K562 (cell line): ENCODE measurements at regions not wholly inside any gene's neighbourhood (a gene's known extent, or its start where the extent isn't known, plus 50 kb on each side); places are given as distances from the start of the nearest gene placed in this dataset.

Experiments
- ATAC-seq: fragments of 200-7000 bp; cut with Tn5 transposase; 3 replicates; pipeline ENCODE4 v1.9.1; 2020; ENCODE audit warnings: moderate library complexity
- BruUV-seq: library from RNA; stranded (reverse); fragments of 400-500 nt; replicated peaks from 2 replicates; lab custom pipeline; 2021; lab: Mats Ljungman, UMichigan
- CTCF ChIA-PET: fragments of 300-600 bp; formaldehyde crosslinking; extraction: SDS; loops from one replicate; lab custom pipeline; 2021; ENCODE audit warnings: low intra/inter-chr PET ratio; lab: Yijun Ruan, JAX
- POLR2A ChIA-PET: fragments of 300-600, 350-650 bp; sonication (Branson Sonifier 250); formaldehyde crosslinking; extraction: SDS; loops from one replicate; lab custom pipeline; 2021; ENCODE audit warnings: antibody characterized with exemption, inconsistent platforms; lab: Yijun Ruan, JAX
- DNase-seq, 4 experiments: peaks; one replicate each; pipeline versions ENCODE4 v3.0.0 to v3.0.0-alpha.2; 2011 to 2018; ENCODE audit warnings: low spot score in 3 of 4, mixed read lengths in 3 of 4; ENCODE audit errors: extremely low read depth in 1 of 4
- FAIRE-seq: peaks from 2 replicates; lab custom pipeline; 2011; peaks lifted over from hg19 to GRCh38; lab: Jason Lieb, UNC
- H2AFZ ChIP-seq: 2 replicates; pipeline ENCODE4 v1.6.0; 2011; ENCODE audit warnings: low read depth, low read length, control low read depth, inconsistent platforms
- H3K27ac ChIP-seq: fragments of 200-600 bp; 3 replicates; pipeline ENCODE4 v1.8.0; 2011; ENCODE audit warnings: low read depth, mild to moderate bottlenecking, control low read depth, inconsistent platforms, low read length, moderate library complexity, mixed read lengths; ENCODE audit errors: extremely low read depth
- H3K27me3 ChIP-seq, 2 experiments: fragments of 300-600 bp in 1 of 2; 2 replicates in 1 of 2; 3 replicates in 1 of 2; pipeline versions ENCODE4 v1.6.0 to v1.8.0; 2011; ENCODE audit warnings: inconsistent platforms in 2 of 2, low read length in 2 of 2, mild to moderate bottlenecking in 1 of 2, mixed read lengths in 1 of 2, moderate library complexity in 1 of 2; ENCODE audit not compliant: control insufficient read depth in 2 of 2, insufficient read depth in 2 of 2
- H3K36me3 ChIP-seq: fragments of 300-600 bp; 3 replicates; pipeline ENCODE4 v1.8.0; 2011; ENCODE audit warnings: mild to moderate bottlenecking, low read length, inconsistent platforms; ENCODE audit not compliant: control insufficient read depth, insufficient read depth
- H3K4me1 ChIP-seq, 2 experiments: fragments of 200-600 bp in 1 of 2; replicated peaks in 1 of 2; 2 replicates in 1 of 2; 3 replicates in 1 of 2; pipeline versions ENCODE4 v1.5.1 to v1.8.0; 2011; ENCODE audit warnings: inconsistent platforms in 2 of 2, low read length in 2 of 2, mild to moderate bottlenecking in 1 of 2, mixed read lengths in 1 of 2, moderate library complexity in 1 of 2; ENCODE audit not compliant: control insufficient read depth in 2 of 2, insufficient read depth in 2 of 2
- H3K4me2 ChIP-seq: 2 replicates; pipeline ENCODE4 v1.6.1; 2011; ENCODE audit warnings: low read length, control low read depth, inconsistent platforms, mixed read lengths; ENCODE audit not compliant: insufficient read depth
- H3K4me3 ChIP-seq: fragments of 200-600 bp; sonication (generic), shearing (Covaris generic); 2 replicates; pipeline ENCODE4 v1.5.1; 2016; ENCODE audit warnings: control low read depth, inconsistent platforms
- H3K79me2 ChIP-seq: fragments of 200-600 bp; 3 replicates; pipeline ENCODE4 v1.8.0; 2011; ENCODE audit warnings: low read length, inconsistent platforms; ENCODE audit not compliant: control insufficient read depth, insufficient read depth
- H3K9ac ChIP-seq, 2 experiments: 2 replicates each; pipeline versions ENCODE4 v1.6.0 to v1.6.1; 2011; ENCODE audit warnings: low read depth in 2 of 2, low read length in 2 of 2, control low read depth in 1 of 2, inconsistent platforms in 1 of 2, mild to moderate bottlenecking in 1 of 2, mixed read lengths in 1 of 2; ENCODE audit not compliant: insufficient read depth in 1 of 2
- H3K9me1 ChIP-seq: one replicate; pipeline ENCODE4 v1.6.0; 2011; ENCODE audit warnings: inconsistent platforms, mild to moderate bottlenecking, low read length, moderate library complexity; ENCODE audit not compliant: control insufficient read depth, insufficient read depth
- H3K9me3 ChIP-seq: replicated peaks from 2 replicates; pipeline ENCODE4 v1.5.1; 2011; ENCODE audit warnings: low read depth, low read length, inconsistent platforms; ENCODE audit not compliant: control insufficient read depth, insufficient read depth
- H4K20me1 ChIP-seq: replicated peaks from 2 replicates; pipeline ENCODE4 v1.6.1; 2011; ENCODE audit warnings: low read length, inconsistent platforms, mixed read lengths; ENCODE audit not compliant: control insufficient read depth, insufficient read depth
- RBM25 ChIP-seq: fragments of 200-400 bp; formaldehyde crosslinking; IDR thresholded peaks from 2 replicates; pipeline ENCODE4 v1.6.1; 2018; ENCODE audit warnings: low read length, low read depth, moderate library complexity; ENCODE audit not compliant: severe bottlenecking
- TEAD2 ChIP-seq: fragments of 450-650 bp; IDR thresholded peaks from 2 replicates; pipeline ENCODE4 v1.6.1; 2016; ENCODE audit warnings: missing genetic modification characterization, control low read depth, missing compliant biosample characterization
- in situ Hi-C: fragments of 300-500 bp; cut with MboI; formaldehyde crosslinking; loops from 4 replicates; pipeline ENCODE4 v1.15.0; 2018; ENCODE audit warnings: inconsistent platforms, mixed read lengths
- intact Hi-C: fragments of 100-400 bp; cut with micrococcal nuclease; formaldehyde crosslinking; loops from 2 replicates; pipeline ENCODE4 v1.14.2; 2022
- TF ChIP-seq, protein P1 (sequence below), 2 experiments: fragments of 450-650 bp in 1 of 2; sonication (generic) in 1 of 2; formaldehyde crosslinking; conservative IDR thresholded peaks; 2 replicates each; pipeline versions ENCODE4 v1.4.0 to v1.8.1; 2020 to 2022; ENCODE audit warnings: mild to moderate bottlenecking in 1 of 2, missing genetic modification reagents in 1 of 2
- TF ChIP-seq, protein P2 (sequence below): IDR thresholded peaks from 3 replicates; pipeline ENCODE4 v1.6.1; 2011; ENCODE audit warnings: borderline replicate concordance, mild to moderate bottlenecking; ENCODE audit not compliant: insufficient read length, insufficient read depth
- TF ChIP-seq, protein P3 (sequence below): fragments of 450-650 bp; formaldehyde crosslinking; IDR thresholded peaks from 2 replicates; pipeline ENCODE4 v1.4.0; 2020; ENCODE audit warnings: mild to moderate bottlenecking
- TF ChIP-seq, protein P4 (sequence below), 2 experiments: fragments of 250-450 bp in 1 of 2; fragments of 450-650 bp in 1 of 2; sonication (Bioruptor Pico) in 1 of 2; IDR thresholded peaks; 2 replicates each; pipeline versions ENCODE4 v1.6.1 to v1.8.0; 2016 to 2021; ENCODE audit warnings: mild to moderate bottlenecking in 2 of 2, moderate library complexity in 2 of 2, missing compliant biosample characterization in 1 of 2, missing genetic modification characterization in 1 of 2
- TF ChIP-seq, protein P5 (sequence below), 2 experiments: fragments of 450-650 bp; formaldehyde crosslinking in 1 of 2; IDR thresholded peaks; 2 replicates each; pipeline versions ENCODE4 v1.4.0 to v1.6.1; 2014 to 2020; ENCODE audit warnings: mild to moderate bottlenecking in 2 of 2, borderline replicate concordance in 1 of 2, low read depth in 1 of 2

DNA sequence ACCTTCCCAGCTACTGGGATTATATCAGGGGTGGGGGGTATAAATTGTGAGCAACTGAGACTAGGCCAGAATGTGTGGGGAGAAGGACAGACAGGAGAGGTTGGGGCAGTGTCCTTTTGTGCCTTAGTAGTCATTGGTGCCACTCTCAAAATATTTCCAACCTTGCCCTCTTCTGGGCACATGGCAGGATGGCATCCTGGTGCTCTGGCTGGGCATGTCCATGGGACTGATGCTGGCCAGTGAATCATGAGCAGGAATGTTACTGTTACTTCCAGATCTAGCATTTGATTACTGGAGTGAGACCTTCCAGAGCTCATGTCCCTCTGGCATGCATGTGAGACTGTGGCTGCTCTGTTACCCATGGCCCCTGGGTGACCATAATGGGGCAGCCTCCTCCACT, 151.2 kb downstream of the MATN1 start:
- H3K4me1 ChIP-seq, result no peaks in the 10 kb centered on the region
- peaks cover 0 to 3% of the 10 kb centered on the region in 2 experiments; a peak in 1 of 5 replicates for H3K27me3 ChIP-seq
- no peaks in the 10 kb centered on the region for H3K9me3 ChIP-seq
- in situ Hi-C loops, result no loop called here
- no peak overlapping the region for H3K4me2 ChIP-seq
- no peak for ATAC-seq
- no peaks in the 10 kb centered on the region for H3K9me1 ChIP-seq
- no peak for DNase-seq
- H3K4me3 ChIP-seq, result no peak overlapping the region
- no peaks in the 10 kb centered on the region for H3K36me3 ChIP-seq
- H3K27ac ChIP-seq, result no peak overlapping the region
- H2AFZ ChIP-seq, result no peak overlapping the region
- intact Hi-C loops, result no loop called here
- ChIA-PET POLR2A (interaction anchor here (0.7 kb wide), 1 partner anchor 1516 kb away, joined by 3 read pairs; no protein-coding TSS in a partner anchor), CTCF (no interaction called here)
- no peak overlapping the region for H3K9ac ChIP-seq
- BruUV-seq, result no TSS peak
- peaks cover 4% of the 10 kb centered on the region; the same call in 1 of the 2 replicates for H4K20me1 ChIP-seq
- H3K79me2 ChIP-seq, result no peaks in the 10 kb centered on the region
- no peak for FAIRE-seq
- TF ChIP-seq, protein P1, sequence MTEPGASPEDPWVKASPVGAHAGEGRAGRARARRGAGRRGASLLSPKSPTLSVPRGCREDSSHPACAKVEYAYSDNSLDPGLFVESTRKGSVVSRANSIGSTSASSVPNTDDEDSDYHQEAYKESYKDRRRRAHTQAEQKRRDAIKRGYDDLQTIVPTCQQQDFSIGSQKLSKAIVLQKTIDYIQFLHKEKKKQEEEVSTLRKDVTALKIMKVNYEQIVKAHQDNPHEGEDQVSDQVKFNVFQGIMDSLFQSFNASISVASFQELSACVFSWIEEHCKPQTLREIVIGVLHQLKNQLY (CRISPR knock-in tag; conservative IDR thresholded peaks at IDR 0.05), result no peak
- TF ChIP-seq, protein P2, sequence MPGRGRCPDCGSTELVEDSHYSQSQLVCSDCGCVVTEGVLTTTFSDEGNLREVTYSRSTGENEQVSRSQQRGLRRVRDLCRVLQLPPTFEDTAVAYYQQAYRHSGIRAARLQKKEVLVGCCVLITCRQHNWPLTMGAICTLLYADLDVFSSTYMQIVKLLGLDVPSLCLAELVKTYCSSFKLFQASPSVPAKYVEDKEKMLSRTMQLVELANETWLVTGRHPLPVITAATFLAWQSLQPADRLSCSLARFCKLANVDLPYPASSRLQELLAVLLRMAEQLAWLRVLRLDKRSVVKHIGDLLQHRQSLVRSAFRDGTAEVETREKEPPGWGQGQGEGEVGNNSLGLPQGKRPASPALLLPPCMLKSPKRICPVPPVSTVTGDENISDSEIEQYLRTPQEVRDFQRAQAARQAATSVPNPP, result no peak
- no peak for TF ChIP-seq RBM25
- TF ChIP-seq, protein P3, sequence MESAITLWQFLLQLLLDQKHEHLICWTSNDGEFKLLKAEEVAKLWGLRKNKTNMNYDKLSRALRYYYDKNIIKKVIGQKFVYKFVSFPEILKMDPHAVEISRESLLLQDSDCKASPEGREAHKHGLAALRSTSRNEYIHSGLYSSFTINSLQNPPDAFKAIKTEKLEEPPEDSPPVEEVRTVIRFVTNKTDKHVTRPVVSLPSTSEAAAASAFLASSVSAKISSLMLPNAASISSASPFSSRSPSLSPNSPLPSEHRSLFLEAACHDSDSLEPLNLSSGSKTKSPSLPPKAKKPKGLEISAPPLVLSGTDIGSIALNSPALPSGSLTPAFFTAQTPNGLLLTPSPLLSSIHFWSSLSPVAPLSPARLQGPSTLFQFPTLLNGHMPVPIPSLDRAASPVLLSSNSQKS (CRISPR knock-in tag), result no peak
- TF ChIP-seq TEAD2 (tag), result no peak
- TF ChIP-seq, protein P4, sequence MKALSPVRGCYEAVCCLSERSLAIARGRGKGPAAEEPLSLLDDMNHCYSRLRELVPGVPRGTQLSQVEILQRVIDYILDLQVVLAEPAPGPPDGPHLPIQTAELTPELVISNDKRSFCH (CRISPR knock-in tag; IDR thresholded peaks at IDR 0.05), result no peak
- TF ChIP-seq, protein P4 (tag; IDR thresholded peaks at IDR 0.05), result no peak
- TF ChIP-seq, protein P5, sequence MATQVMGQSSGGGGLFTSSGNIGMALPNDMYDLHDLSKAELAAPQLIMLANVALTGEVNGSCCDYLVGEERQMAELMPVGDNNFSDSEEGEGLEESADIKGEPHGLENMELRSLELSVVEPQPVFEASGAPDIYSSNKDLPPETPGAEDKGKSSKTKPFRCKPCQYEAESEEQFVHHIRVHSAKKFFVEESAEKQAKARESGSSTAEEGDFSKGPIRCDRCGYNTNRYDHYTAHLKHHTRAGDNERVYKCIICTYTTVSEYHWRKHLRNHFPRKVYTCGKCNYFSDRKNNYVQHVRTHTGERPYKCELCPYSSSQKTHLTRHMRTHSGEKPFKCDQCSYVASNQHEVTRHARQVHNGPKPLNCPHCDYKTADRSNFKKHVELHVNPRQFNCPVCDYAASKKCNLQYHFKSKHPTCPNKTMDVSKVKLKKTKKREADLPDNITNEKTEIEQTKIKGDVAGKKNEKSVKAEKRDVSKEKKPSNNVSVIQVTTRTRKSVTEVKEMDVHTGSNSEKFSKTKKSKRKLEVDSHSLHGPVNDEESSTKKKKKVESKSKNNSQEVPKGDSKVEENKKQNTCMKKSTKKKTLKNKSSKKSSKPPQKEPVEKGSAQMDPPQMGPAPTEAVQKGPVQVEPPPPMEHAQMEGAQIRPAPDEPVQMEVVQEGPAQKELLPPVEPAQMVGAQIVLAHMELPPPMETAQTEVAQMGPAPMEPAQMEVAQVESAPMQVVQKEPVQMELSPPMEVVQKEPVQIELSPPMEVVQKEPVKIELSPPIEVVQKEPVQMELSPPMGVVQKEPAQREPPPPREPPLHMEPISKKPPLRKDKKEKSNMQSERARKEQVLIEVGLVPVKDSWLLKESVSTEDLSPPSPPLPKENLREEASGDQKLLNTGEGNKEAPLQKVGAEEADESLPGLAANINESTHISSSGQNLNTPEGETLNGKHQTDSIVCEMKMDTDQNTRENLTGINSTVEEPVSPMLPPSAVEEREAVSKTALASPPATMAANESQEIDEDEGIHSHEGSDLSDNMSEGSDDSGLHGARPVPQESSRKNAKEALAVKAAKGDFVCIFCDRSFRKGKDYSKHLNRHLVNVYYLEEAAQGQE (IDR thresholded peaks at IDR 0.05; ENCODE audit: borderline replicate concordance), result no peak
- TF ChIP-seq, protein P5 (CRISPR knock-in tag; IDR thresholded peaks at IDR 0.05; ENCODE audit: low read depth), result no peak
